Astrocyte (in vitro differentiated cells and primary cell): ENCODE measurements at regions not wholly inside any gene's neighbourhood (a gene's known extent, or its start where the extent isn't known, plus 50 kb on each side); places are given as distances from the start of the nearest gene placed in this dataset.
"Not testable (repeated sequence)": the region's sequence is repeated elsewhere in the genome, so short reads cannot be mapped to it uniquely, and the experiment has no call there.

Experiments
- EZH2 ChIP-seq: IDR thresholded peaks from 2 replicates; pipeline ENCODE4 v1.6.1; 2012; ENCODE audit warnings: mild to moderate bottlenecking, low read length, inconsistent platforms; ENCODE audit not compliant: insufficient read depth
- TF ChIP-seq, protein P1 (sequence below): IDR thresholded peaks from 2 replicates; pipeline ENCODE4 v1.5.1; 2011; ENCODE audit warnings: low read depth, mild to moderate bottlenecking, inconsistent platforms, low read length, moderate library complexity; ENCODE audit not compliant: insufficient read depth

DNA sequence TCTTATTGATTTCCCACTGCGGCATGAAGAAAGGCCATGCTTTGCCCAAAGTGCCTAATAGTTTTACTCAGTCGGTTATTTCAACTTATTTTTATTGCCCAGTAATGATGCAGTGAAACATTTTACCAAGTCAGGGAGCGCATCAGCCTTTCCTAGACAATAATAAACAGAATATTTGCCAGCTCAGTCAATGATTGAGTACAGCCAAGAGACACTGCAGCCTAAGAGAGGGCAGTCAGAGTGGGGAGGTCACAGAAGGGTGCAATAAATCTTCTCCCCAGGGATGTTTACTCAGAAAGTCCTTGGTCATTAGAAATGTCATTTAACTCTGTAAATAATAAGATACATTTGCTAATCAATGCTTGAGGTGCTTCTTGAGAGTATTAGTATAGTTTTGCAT lies 271.0 kb downstream of the SPATA31A7 start:
- TF ChIP-seq, protein P1, sequence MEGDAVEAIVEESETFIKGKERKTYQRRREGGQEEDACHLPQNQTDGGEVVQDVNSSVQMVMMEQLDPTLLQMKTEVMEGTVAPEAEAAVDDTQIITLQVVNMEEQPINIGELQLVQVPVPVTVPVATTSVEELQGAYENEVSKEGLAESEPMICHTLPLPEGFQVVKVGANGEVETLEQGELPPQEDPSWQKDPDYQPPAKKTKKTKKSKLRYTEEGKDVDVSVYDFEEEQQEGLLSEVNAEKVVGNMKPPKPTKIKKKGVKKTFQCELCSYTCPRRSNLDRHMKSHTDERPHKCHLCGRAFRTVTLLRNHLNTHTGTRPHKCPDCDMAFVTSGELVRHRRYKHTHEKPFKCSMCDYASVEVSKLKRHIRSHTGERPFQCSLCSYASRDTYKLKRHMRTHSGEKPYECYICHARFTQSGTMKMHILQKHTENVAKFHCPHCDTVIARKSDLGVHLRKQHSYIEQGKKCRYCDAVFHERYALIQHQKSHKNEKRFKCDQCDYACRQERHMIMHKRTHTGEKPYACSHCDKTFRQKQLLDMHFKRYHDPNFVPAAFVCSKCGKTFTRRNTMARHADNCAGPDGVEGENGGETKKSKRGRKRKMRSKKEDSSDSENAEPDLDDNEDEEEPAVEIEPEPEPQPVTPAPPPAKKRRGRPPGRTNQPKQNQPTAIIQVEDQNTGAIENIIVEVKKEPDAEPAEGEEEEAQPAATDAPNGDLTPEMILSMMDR = not testable (repeated sequence)
- TF ChIP-seq EZH2 = not testable (repeated sequence)
